AG10803 (cell line): ENCODE measurements at regions not wholly inside any gene's neighbourhood (a gene's known extent, or its start where the extent isn't known, plus 50 kb on each side); places are given as distances from the start of the nearest gene placed in this dataset.

Experiments
- DNase-seq: peaks from one replicate; pipeline ENCODE4 v3.0.0; 2010; ENCODE audit warnings: low read depth
- H3K4me3 ChIP-seq: 2 replicates; pipeline ENCODE4 v1.5.1; 2011; ENCODE audit warnings: mild to moderate bottlenecking, low read length, control low read depth
- CTCF ChIP-seq: conservative IDR thresholded peaks from 2 replicates; pipeline ENCODE4 v1.5.1; 2011; ENCODE audit warnings: mild to moderate bottlenecking, low read length, control low read depth, inconsistent platforms

GRCh38 chr13:50104493-50104892 lies 89.2 kb downstream of the KCNRG start:
- peak; percentile 12 for DNase-seq
- no peak for TF ChIP-seq CTCF
- no peak overlapping the region for H3K4me3 ChIP-seq

GRCh38 chr13:50106559-50106958 lies 91.3 kb downstream of the KCNRG start:
- H3K4me3 ChIP-seq: no peak overlapping the region
- DNase-seq: no peak
- TF ChIP-seq CTCF: no peak

DNA sequence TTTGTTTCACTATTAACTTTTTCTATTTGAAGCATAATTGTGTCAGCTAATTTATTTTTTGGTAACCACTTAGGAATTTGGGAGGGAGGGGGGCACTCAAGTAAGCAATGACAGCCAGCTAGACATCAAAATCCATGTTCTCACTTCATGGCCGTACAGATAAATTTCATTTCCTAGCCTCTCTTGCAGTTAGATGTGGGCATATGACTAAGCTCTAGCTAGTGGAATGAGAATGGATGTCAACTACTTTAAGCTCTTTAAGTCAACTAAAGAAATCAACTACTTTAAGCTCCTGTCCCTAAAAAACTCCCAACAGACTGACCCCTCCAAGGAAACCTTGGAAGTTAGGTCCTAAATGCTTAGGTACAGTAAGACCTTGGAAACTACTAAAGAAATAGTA lies 92.0 kb downstream of the KCNRG start:
- no peak overlapping the region for H3K4me3 ChIP-seq
- DNase-seq: peak; percentile 21
- TF ChIP-seq CTCF: no peak

GRCh38 chr13:50114961-50115360 lies 99.7 kb downstream of the KCNRG start:
- DNase-seq: no peak
- no peak overlapping the region for H3K4me3 ChIP-seq
- no peak for TF ChIP-seq CTCF

- TF ChIP-seq CTCF: no peak
- DNase-seq: no peak
- H3K4me3 ChIP-seq: no peak overlapping the region
Observed at GRCh38 chr13:50115695-50116094, 100.5 kb downstream of the KCNRG start.

GRCh38 chr13:50116430-50116973 lies 101.3 kb downstream of the KCNRG start:
- DNase-seq: no peak
- no peak for TF ChIP-seq CTCF
- no peak overlapping the region for H3K4me3 ChIP-seq

GRCh38 chr13:50119591-50119990 lies 104.3 kb downstream of the KCNRG start:
- no peak for TF ChIP-seq CTCF
- H3K4me3 ChIP-seq: no peak overlapping the region
- no peak for DNase-seq
